GM12865 (cell line): ENCODE measurements at regions not wholly inside any gene's neighbourhood (a gene's known extent, or its start where the extent isn't known, plus 50 kb on each side); places are given as distances from the start of the nearest gene placed in this dataset.
"Not testable (repeated sequence)": the region's sequence is repeated elsewhere in the genome, so short reads cannot be mapped to it uniquely, and the experiment has no call there.

ENCODE experiments used
- DNase-seq: peaks from one replicate; pipeline ENCODE4 v3.0.0; 2010; ENCODE audit warnings: low read depth
- H3K4me3 ChIP-seq: 2 replicates; pipeline ENCODE4 v1.5.1; 2011; ENCODE audit warnings: mild to moderate bottlenecking, low read depth, low read length, control low read depth
- TF ChIP-seq, protein P1 (sequence below): IDR thresholded peaks from 2 replicates; pipeline ENCODE4 v1.5.1; 2011; ENCODE audit warnings: low read length, control low read depth, low read depth, inconsistent platforms; ENCODE audit not compliant: insufficient read depth; ENCODE audit errors: missing control alignments

DNA sequence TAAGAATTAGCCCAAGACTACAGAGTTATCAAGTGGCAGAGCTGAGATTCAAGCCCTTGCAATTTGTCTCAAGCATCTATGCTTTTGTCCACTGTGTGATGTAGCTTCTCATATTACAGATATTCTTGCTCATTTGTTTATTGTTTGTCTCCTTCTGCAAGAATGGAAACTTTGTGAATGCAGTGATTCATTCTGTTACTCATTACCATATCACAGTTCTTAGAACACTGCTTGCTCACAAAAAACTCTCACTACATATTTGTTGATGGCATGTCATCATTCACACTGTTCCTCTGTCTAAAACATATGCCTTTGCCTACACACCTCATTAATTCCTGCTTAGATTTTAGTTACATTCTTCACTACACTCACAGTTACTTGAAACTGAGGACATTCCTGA, 1198.9 kb downstream of the PLA2G4A start:
- TF ChIP-seq, protein P1, sequence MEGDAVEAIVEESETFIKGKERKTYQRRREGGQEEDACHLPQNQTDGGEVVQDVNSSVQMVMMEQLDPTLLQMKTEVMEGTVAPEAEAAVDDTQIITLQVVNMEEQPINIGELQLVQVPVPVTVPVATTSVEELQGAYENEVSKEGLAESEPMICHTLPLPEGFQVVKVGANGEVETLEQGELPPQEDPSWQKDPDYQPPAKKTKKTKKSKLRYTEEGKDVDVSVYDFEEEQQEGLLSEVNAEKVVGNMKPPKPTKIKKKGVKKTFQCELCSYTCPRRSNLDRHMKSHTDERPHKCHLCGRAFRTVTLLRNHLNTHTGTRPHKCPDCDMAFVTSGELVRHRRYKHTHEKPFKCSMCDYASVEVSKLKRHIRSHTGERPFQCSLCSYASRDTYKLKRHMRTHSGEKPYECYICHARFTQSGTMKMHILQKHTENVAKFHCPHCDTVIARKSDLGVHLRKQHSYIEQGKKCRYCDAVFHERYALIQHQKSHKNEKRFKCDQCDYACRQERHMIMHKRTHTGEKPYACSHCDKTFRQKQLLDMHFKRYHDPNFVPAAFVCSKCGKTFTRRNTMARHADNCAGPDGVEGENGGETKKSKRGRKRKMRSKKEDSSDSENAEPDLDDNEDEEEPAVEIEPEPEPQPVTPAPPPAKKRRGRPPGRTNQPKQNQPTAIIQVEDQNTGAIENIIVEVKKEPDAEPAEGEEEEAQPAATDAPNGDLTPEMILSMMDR: no peak
- peak; percentile 62 for DNase-seq
- H3K4me3 ChIP-seq: no peak overlapping the region

- not testable (repeated sequence) for H3K4me3 ChIP-seq, DNase-seq
Measured at GRCh38 chr1:188037572-188037971, 1208.8 kb downstream of the PLA2G4A start.

DNA sequence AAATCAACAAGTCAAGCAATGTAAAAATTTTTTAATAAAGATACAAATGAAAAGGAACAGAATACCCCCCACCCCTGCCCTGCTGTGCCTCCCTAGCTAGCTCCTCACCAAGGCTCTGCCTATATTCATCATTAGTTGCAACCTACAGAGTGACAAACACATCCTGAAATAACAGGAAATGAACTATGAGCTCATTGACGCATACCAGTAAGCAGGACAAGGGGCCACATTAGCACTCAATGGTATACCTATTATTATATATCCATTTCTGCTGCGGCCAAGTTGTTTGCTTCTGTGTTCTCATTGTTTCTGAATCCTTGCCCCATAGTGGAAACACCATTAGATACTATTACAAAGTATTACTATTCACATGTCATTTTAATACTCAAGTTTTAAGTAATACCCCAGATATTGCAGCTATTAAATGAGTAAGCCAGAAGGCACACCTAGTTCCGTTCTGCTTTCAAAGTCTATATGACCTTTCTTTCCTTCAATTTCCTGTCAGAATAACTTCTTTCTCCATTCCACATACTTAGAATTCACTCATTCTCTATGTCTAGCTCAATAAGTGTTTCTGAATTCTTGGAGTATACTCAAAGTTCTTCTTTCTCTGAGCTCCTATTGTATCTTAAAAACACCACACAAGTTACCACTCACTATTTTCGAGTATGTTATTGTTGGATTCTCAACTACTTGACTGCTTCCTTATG, 1214.9 kb downstream of the PLA2G4A start:
- H3K4me3 ChIP-seq: no peak overlapping the region
- TF ChIP-seq, protein P1: no peak
- DNase-seq: no peak

DNA sequence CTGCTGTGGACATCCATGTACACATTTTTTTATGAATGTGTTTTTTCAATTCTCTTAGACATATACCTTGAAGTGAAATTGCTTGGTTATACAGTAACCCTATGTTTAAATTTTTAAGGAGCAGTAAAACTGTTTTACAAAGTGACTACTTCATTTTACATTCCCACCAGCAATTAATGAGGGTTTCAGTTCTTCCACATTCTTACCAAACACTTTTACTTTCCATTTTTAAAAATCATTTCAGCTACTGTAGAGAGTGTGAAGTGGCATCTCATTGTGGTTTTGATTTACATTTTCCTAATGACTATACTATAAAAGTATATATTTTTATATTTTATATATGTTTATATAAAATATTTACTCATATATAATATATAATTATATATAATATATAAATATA, 1221.5 kb downstream of the PLA2G4A start:
- DNase-seq: no peak
- H3K4me3 ChIP-seq: no peak overlapping the region
- TF ChIP-seq, protein P1: no peak

- no peak for DNase-seq
- TF ChIP-seq, protein P1: no peak
- H3K4me3 ChIP-seq: no peak overlapping the region
Measured at GRCh38 chr1:188056011-188056410, 1227.3 kb downstream of the PLA2G4A start.

GRCh38 chr1:188058801-188059200, 1230.1 kb downstream of the PLA2G4A start:
- TF ChIP-seq, protein P1: no peak
- no peak for DNase-seq

DNA sequence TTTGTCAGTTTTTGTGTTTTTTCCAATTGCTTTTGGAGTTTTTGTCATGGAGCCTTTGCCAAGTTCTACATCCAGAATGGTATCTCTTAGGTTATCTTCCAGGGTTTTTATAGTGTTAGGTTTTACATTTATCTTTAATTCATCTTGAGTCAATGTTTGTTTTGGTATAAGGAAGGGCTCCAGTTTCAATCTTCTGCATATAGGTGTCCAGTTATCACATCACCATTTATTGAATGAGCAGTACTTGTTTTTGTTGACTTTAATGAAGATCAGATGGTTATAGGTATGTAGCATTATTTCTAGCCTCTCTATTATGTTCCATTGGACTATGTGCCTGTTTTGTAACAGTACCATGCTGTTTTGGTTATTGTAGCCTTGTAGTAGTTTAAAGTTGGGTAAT, 1233.1 kb downstream of the PLA2G4A start:
- TF ChIP-seq, protein P1: no peak

More at GRCh38 chr1:188058801-188059200, 1230.1 kb downstream of the PLA2G4A start:
- no peak overlapping the region for H3K4me3 ChIP-seq

GRCh38 chr1:188062456-188062855, 1233.7 kb downstream of the PLA2G4A start:
- H3K4me3 ChIP-seq: no peak overlapping the region
- DNase-seq: no peak
- TF ChIP-seq, protein P1: no peak

More for the DNA sequence above, 1233.1 kb downstream of the PLA2G4A start:
- DNase-seq: no peak
- no peak overlapping the region for H3K4me3 ChIP-seq
